Astrocyte of the spinal cord (primary cell): ENCODE measurements at regions not wholly inside any gene's neighbourhood (a gene's known extent, or its start where the extent isn't known, plus 50 kb on each side); places are given as distances from the start of the nearest gene placed in this dataset.
"Not testable (repeated sequence)": the region's sequence is repeated elsewhere in the genome, so short reads cannot be mapped to it uniquely, and the experiment has no call there.

Source experiments
- DNase-seq: peaks from one replicate; pipeline ENCODE4 v3.0.0; 2011; ENCODE audit warnings: low read depth, low spot score
- H3K4me3 ChIP-seq: 2 replicates; pipeline ENCODE4 v1.5.1; 2011; ENCODE audit warnings: low read depth, mild to moderate bottlenecking, low read length, moderate library complexity
- CTCF ChIP-seq: IDR thresholded peaks from 2 replicates; pipeline ENCODE4 v1.5.1; 2012; ENCODE audit warnings: low read depth, mild to moderate bottlenecking, low read length, inconsistent platforms
- in situ Hi-C: cut with HindIII; loops from 2 replicates; pipeline ENCODE4 v1.10.0; 2017; ENCODE audit warnings: low sequenced_read_pairs

GRCh38 chr5:62093411-62093810, 212.6 kb upstream of the KIF2A start:
- H3K4me3 ChIP-seq, result no peak overlapping the region
- in situ Hi-C loops, result no loop called here
- TF ChIP-seq CTCF, result no peak
- DNase-seq, result no peak

GRCh38 chr5:62093976-62094375, 212.0 kb upstream of the KIF2A start:
- no peak overlapping the region for H3K4me3 ChIP-seq
- TF ChIP-seq CTCF, result no peak
- in situ Hi-C loops, result no loop called here
- peak; percentile 6 for DNase-seq

- no peak overlapping the region for H3K4me3 ChIP-seq
Measured at GRCh38 chr5:62097361-62097760, 208.6 kb upstream of the KIF2A start.

GRCh38 chr5:62100201-62100600, 205.8 kb upstream of the KIF2A start:
- in situ Hi-C loops, result no loop called here
- no peak for TF ChIP-seq CTCF
- no peak for DNase-seq
- no peak overlapping the region for H3K4me3 ChIP-seq

More at GRCh38 chr5:62097361-62097760, 208.6 kb upstream of the KIF2A start:
- no peak for DNase-seq
- in situ Hi-C loops, result no loop called here
- no peak for TF ChIP-seq CTCF

- in situ Hi-C loops, H3K4me3 ChIP-seq, DNase-seq: not testable (repeated sequence)
Measured at GRCh38 chr5:62103863-62104262, 202.1 kb upstream of the KIF2A start.

- no peak for DNase-seq
- in situ Hi-C loops, result no loop called here
- no peak for TF ChIP-seq CTCF
- no peak overlapping the region for H3K4me3 ChIP-seq
Measured at GRCh38 chr5:62111428-62111827, 194.6 kb upstream of the KIF2A start.

- in situ Hi-C loops, result no loop called here
- no peak for DNase-seq
- H3K4me3 ChIP-seq, result no peak overlapping the region
- TF ChIP-seq CTCF, result no peak
Measured at GRCh38 chr5:62112689-62113228, 193.2 kb upstream of the KIF2A start.
